ENCODE measurements at regions not wholly inside any gene's neighbourhood (a gene's known extent, or its start where the extent isn't known, plus 50 kb on each side); places are given as distances from the start of the nearest gene placed in this dataset.

- TF ChIP-seq CTCF (IDR thresholded peaks at IDR 0.05): no peak
- TF ChIP-seq ZFX (IDR thresholded peaks at IDR 0.05; ENCODE audit: borderline replicate concordance): no peak
Measured at GRCh38 chr13:31684466-31684865, 54.9 kb upstream of the RXFP2 start.

All from 22Rv1 (cell line).